Activated naive CD8-positive, alpha-beta T cell treated with anti-CD3 and anti-CD28 coated beads, Interleukin-2, amount 50 U/mL, for 24 hours (primary cell): ENCODE measurements at regions not wholly inside any gene's neighbourhood (a gene's known extent, or its start where the extent isn't known, plus 50 kb on each side); places are given as distances from the start of the nearest gene placed in this dataset.
"Not testable (repeated sequence)": the region's sequence is repeated elsewhere in the genome, so short reads cannot be mapped to it uniquely, and the experiment has no call there.

Source experiments
- ATAC-seq: fragments of 150-1000 bp; cut with Tn5 transposase; one replicate; pipeline ENCODE4 v1.10.0; 2021
- DNase-seq: peaks from one replicate; pipeline ENCODE4 v3.0.0; 2021
- H3K27ac Mint-ChIP-seq: one replicate; pipeline ENCODE4 v1.8.0; 2021; ENCODE audit warnings: mild to moderate bottlenecking, mixed read lengths
- H3K27me3 Mint-ChIP-seq: one replicate; pipeline ENCODE4 v1.8.0; 2021; ENCODE audit warnings: mixed read lengths
- H3K36me3 Mint-ChIP-seq: one replicate; pipeline ENCODE4 v1.8.0; 2021; ENCODE audit warnings: low read depth, mixed read lengths
- H3K4me1 Mint-ChIP-seq: one replicate; pipeline ENCODE4 v1.8.0; 2021; ENCODE audit warnings: mixed read lengths
- H3K4me3 Mint-ChIP-seq: one replicate; pipeline ENCODE4 v1.8.0; 2021; ENCODE audit warnings: mild to moderate bottlenecking, moderate library complexity, mixed read lengths
- H3K9me3 Mint-ChIP-seq: one replicate; pipeline ENCODE4 v1.8.0; 2021; ENCODE audit warnings: mixed read lengths

GRCh38 chr1:93763704-93764365 lies 82.2 kb upstream of the BCAR3 start:
- ATAC-seq (no peak), DNase-seq (no peak)
- peaks cover 19% of the 10 kb centered on the region for H3K4me1 Mint-ChIP-seq

GRCh38 chr1:93758842-93759515 lies 77.3 kb upstream of the BCAR3 start:
- Mint-ChIP-seq H3K4me1 (peaks cover 19% of the 10 kb centered on the region), H3K9me3 (no peaks in the 10 kb centered on the region), H3K4me3 (no peak overlapping the region), H3K27ac (peak overlapping the region; percentile 40), H3K36me3 (no peaks in the 10 kb centered on the region), H3K27me3 (no peaks in the 10 kb centered on the region)
- peak; percentile 24 for DNase-seq
- peak; percentile 72 for ATAC-seq

More at GRCh38 chr1:93763704-93764365, 82.2 kb upstream of the BCAR3 start:
- Mint-ChIP-seq H3K27me3 (no peaks in the 10 kb centered on the region), H3K36me3 (no peaks in the 10 kb centered on the region), H3K4me3 (no peak overlapping the region), H3K9me3 (no peaks in the 10 kb centered on the region), H3K27ac (no peak overlapping the region)

GRCh38 chr1:93757256-93758036 lies 75.8 kb upstream of the BCAR3 start:
- Mint-ChIP-seq H3K9me3 (no peaks in the 10 kb centered on the region), H3K27ac (no peak overlapping the region), H3K4me1 (peaks cover 19% of the 10 kb centered on the region), H3K36me3 (no peaks in the 10 kb centered on the region), H3K4me3 (no peak overlapping the region), H3K27me3 (no peaks in the 10 kb centered on the region)
- DNase-seq (no peak), ATAC-seq (no peak)

- Mint-ChIP-seq H3K27me3 (no peaks in the 10 kb centered on the region), H3K36me3 (no peaks in the 10 kb centered on the region), H3K4me3 (no peak overlapping the region), H3K27ac (no peak overlapping the region), H3K9me3 (no peaks in the 10 kb centered on the region), H3K4me1 (peaks cover 24% of the 10 kb centered on the region)
- DNase-seq (no peak), ATAC-seq (no peak)
These were observed 75.0 kb upstream of the BCAR3 start for GRCh38 chr1:93756657-93757056.

GRCh38 chr1:93755251-93755715 lies 73.6 kb upstream of the BCAR3 start:
- H3K4me3 Mint-ChIP-seq: not testable (repeated sequence)

GRCh38 chr1:93753791-93754763 lies 72.4 kb upstream of the BCAR3 start:
- no peak overlapping the region for H3K4me3 Mint-ChIP-seq
- H3K27ac Mint-ChIP-seq: no peak overlapping the region
- H3K4me1 Mint-ChIP-seq: peaks cover 34% of the 10 kb centered on the region
- no peaks in the 10 kb centered on the region for H3K27me3 Mint-ChIP-seq
- DNase-seq: no peak
- ATAC-seq: no peak
- no peaks in the 10 kb centered on the region for H3K9me3 Mint-ChIP-seq
- H3K36me3 Mint-ChIP-seq: no peaks in the 10 kb centered on the region

More at GRCh38 chr1:93755251-93755715, 73.6 kb upstream of the BCAR3 start:
- not testable (repeated sequence) for ATAC-seq, H3K36me3 Mint-ChIP-seq, H3K27me3 Mint-ChIP-seq, DNase-seq, H3K9me3 Mint-ChIP-seq, H3K27ac Mint-ChIP-seq
- H3K4me1 Mint-ChIP-seq: peaks cover 37% of the 10 kb centered on the region

- Mint-ChIP-seq H3K4me3 (no peak overlapping the region), H3K36me3 (no peaks in the 10 kb centered on the region), H3K27me3 (no peaks in the 10 kb centered on the region), H3K27ac (no peak overlapping the region), H3K9me3 (peaks cover 8% of the 10 kb centered on the region), H3K4me1 (peaks cover 26% of the 10 kb centered on the region)
- no peak for DNase-seq
- ATAC-seq: peak; percentile 37
These were observed 70.0 kb upstream of the BCAR3 start for GRCh38 chr1:93751377-93752250.

- no peak overlapping the region for H3K27ac Mint-ChIP-seq
- DNase-seq: no peak
These were observed 69.3 kb upstream of the BCAR3 start for GRCh38 chr1:93750955-93751354.

GRCh38 chr1:93749894-93750301 lies 68.3 kb upstream of the BCAR3 start:
- Mint-ChIP-seq H3K36me3 (no peaks in the 10 kb centered on the region), H3K4me3 (no peak overlapping the region), H3K27me3 (no peaks in the 10 kb centered on the region), H3K4me1 (peaks cover 37% of the 10 kb centered on the region), H3K27ac (peak overlapping the region; percentile 71), H3K9me3 (peaks cover 10% of the 10 kb centered on the region)
- ATAC-seq (no peak), DNase-seq (no peak)

More at GRCh38 chr1:93750955-93751354, 69.3 kb upstream of the BCAR3 start:
- no peak for ATAC-seq
- peaks cover 27% of the 10 kb centered on the region for H3K4me1 Mint-ChIP-seq
- H3K4me3 Mint-ChIP-seq: no peak overlapping the region
- H3K36me3 Mint-ChIP-seq: no peaks in the 10 kb centered on the region
- no peaks in the 10 kb centered on the region for H3K27me3 Mint-ChIP-seq
- H3K9me3 Mint-ChIP-seq: peaks cover 10% of the 10 kb centered on the region

- Mint-ChIP-seq H3K9me3 (peaks cover 10% of the 10 kb centered on the region), H3K36me3 (no peaks in the 10 kb centered on the region), H3K4me1 (peaks cover 41% of the 10 kb centered on the region), H3K4me3 (no peak overlapping the region), H3K27ac (peak overlapping the region; percentile 71), H3K27me3 (no peaks in the 10 kb centered on the region)
- ATAC-seq (no peak), DNase-seq (no peak)
These were observed 67.8 kb upstream of the BCAR3 start for GRCh38 chr1:93749487-93749886.

GRCh38 chr1:93746021-93746812 lies 64.6 kb upstream of the BCAR3 start:
- no peak for DNase-seq
- Mint-ChIP-seq H3K4me3 (no peak overlapping the region), H3K4me1 (peaks cover 33% of the 10 kb centered on the region), H3K9me3 (peaks cover 10% of the 10 kb centered on the region), H3K27me3 (no peaks in the 10 kb centered on the region), H3K36me3 (no peaks in the 10 kb centered on the region), H3K27ac (no peak overlapping the region)
- no peak for ATAC-seq

GRCh38 chr1:93744299-93744988 lies 62.8 kb upstream of the BCAR3 start:
- DNase-seq (no peak), ATAC-seq (peak; percentile 40)
- Mint-ChIP-seq H3K9me3 (peaks cover 10% of the 10 kb centered on the region), H3K36me3 (no peaks in the 10 kb centered on the region), H3K27me3 (no peaks in the 10 kb centered on the region), H3K4me1 (peaks cover 19% of the 10 kb centered on the region), H3K4me3 (no peak overlapping the region), H3K27ac (peak overlapping the region; percentile 79)
